ENCODE measurements at regions not wholly inside any gene's neighbourhood (a gene's known extent, or its start where the extent isn't known, plus 50 kb on each side); places are given as distances from the start of the nearest gene placed in this dataset.

- Histone ChIP-seq H3K36me3 (no peaks in the 10 kb centered on the region), H3K4me1 (peaks cover 0 to 10% (median 0%) of the 10 kb centered on the region in 4 donors), H3K9me3 (peaks cover 0 to 3% (median 0%) of the 10 kb centered on the region in 4 donors), H3K27me3 (no peaks in the 10 kb centered on the region), H3K4me3 (no peak overlapping the region), H3K27ac (no peak overlapping the region)
- 94 to 98% (median 96%) methylated on average over 5 of the region's 5 CpGs for WGBS, 5 donors
- TF ChIP-seq EP300 (IDR thresholded peaks at IDR 0.05): no peak
- TF ChIP-seq, protein P1, sequence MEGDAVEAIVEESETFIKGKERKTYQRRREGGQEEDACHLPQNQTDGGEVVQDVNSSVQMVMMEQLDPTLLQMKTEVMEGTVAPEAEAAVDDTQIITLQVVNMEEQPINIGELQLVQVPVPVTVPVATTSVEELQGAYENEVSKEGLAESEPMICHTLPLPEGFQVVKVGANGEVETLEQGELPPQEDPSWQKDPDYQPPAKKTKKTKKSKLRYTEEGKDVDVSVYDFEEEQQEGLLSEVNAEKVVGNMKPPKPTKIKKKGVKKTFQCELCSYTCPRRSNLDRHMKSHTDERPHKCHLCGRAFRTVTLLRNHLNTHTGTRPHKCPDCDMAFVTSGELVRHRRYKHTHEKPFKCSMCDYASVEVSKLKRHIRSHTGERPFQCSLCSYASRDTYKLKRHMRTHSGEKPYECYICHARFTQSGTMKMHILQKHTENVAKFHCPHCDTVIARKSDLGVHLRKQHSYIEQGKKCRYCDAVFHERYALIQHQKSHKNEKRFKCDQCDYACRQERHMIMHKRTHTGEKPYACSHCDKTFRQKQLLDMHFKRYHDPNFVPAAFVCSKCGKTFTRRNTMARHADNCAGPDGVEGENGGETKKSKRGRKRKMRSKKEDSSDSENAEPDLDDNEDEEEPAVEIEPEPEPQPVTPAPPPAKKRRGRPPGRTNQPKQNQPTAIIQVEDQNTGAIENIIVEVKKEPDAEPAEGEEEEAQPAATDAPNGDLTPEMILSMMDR (IDR thresholded peaks at IDR 0.05): no peak
- TF ChIP-seq POLR2AphosphoS5 (IDR thresholded peaks at IDR 0.05): no peak
- TF ChIP-seq POLR2A (IDR thresholded peaks at IDR 0.05): no peak
- intact Hi-C loops (cut with DNase I; ENCODE audit: low total_unique reads): no loop called here
- no peak for DNase-seq
Observed at GRCh38 chr11:104650234-104650633, 248.0 kb downstream of the CASP12 start.

DNA sequence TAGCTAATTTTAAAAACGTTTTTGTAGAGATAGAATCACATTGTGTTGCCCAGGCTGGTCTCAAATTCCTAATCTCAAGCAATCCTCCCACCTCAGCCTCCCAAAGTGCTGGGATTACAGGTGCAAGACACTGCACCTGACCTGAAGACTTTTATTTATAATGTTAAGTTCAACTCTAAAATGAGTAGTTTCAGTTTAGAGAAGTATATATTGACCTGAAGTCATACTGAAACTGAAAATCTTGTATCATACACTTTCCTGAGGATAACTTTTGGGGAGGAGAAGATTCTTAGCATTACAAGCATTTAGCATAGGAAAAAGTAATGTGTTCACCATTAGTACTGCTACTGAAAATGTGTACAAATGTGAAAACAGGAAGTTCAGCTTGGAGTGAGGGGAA is 249.3 kb downstream of the CASP12 start:
- intact Hi-C loops (cut with DNase I; ENCODE audit: low total_unique reads): no loop called here
- no peak overlapping the region for H3K4me3 ChIP-seq
- H3K27ac ChIP-seq: no peak overlapping the region
- no peaks in the 10 kb centered on the region for H3K27me3 ChIP-seq
- peaks cover 0 to 3% (median 0%) of the 10 kb centered on the region in 4 donors for H3K9me3 ChIP-seq
- DNase-seq: no peak
- peaks cover 0 to 10% (median 0%) of the 10 kb centered on the region in 4 donors for H3K4me1 ChIP-seq
- TF ChIP-seq, protein P1 (IDR thresholded peaks at IDR 0.05): no peak
- TF ChIP-seq POLR2A (IDR thresholded peaks at IDR 0.05) (no peak), EP300 (IDR thresholded peaks at IDR 0.05) (no peak), POLR2AphosphoS5 (IDR thresholded peaks at IDR 0.05) (no peak)
- WGBS, 5 donors: 11 to 32% (median 29%) methylated on average over 1 of the region's 1 CpG
- H3K36me3 ChIP-seq: no peaks in the 10 kb centered on the region

DNA sequence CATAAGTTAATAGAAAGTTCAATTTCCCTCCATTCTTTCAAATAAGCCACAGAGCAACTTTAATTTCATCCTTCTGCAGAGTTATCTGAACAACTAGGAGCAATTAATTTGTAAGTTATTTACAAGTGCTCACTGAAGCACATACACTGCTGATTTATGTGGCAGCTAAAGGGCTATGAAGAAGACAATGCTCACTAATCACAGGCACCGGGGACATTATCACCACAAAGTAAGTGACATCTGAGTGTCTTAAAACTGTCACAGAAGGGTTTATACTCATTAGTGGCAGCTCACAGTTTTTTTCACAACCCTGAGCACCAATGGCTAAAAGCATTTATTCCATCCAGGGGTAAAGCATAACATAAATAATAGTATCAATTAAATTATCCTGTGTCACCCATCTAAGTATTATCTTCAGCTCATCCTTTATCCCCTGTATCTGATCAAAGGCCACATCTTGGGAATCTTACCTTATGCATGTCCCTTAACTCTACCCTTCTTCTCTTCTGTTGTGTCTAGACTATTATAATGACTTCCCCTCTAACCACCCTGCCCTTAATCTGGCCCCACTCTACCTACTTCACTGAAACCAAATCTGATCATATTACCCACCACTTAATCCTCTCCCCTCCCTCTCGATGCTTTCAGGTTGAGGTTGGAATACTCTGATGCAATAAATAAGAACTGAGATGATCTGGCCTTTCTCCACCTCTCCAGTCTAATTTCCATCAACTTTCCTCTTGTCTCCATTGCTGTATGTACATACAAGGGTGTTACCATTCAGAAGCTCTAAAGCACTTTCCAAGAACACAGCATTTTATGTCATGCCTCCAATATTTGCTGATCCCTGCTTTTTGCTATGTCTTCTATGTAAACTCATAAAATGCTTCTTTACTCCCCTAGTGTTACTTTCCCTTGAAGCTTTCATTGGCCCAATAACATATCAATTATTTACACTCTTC is 252.7 kb downstream of the CASP12 start:
- WGBS, 5 donors: 57 to 83% (median 76%) methylated on average over 2 of the region's 2 CpGs
- no peak overlapping the region for H3K27ac ChIP-seq
- H3K9me3 ChIP-seq: peaks cover 0 to 3% (median 0%) of the 10 kb centered on the region in 4 donors
- H3K4me3 ChIP-seq: no peak overlapping the region
- intact Hi-C loops (cut with DNase I; ENCODE audit: low total_unique reads): no loop called here
- no peaks in the 10 kb centered on the region for H3K27me3 ChIP-seq
- H3K4me1 ChIP-seq: no peaks in the 10 kb centered on the region
- H3K36me3 ChIP-seq: no peaks in the 10 kb centered on the region
- DNase-seq: no peak
- TF ChIP-seq EP300 (IDR thresholded peaks at IDR 0.05) (no peak), POLR2AphosphoS5 (IDR thresholded peaks at IDR 0.05) (no peak), POLR2A (IDR thresholded peaks at IDR 0.05) (no peak)
- TF ChIP-seq, protein P1 (IDR thresholded peaks at IDR 0.05): no peak

- Histone ChIP-seq H3K4me3 (no peak overlapping the region), H3K9me3 (no peaks in the 10 kb centered on the region), H3K27ac (no peak overlapping the region), H3K36me3 (no peaks in the 10 kb centered on the region), H3K4me1 (no peaks in the 10 kb centered on the region), H3K27me3 (no peaks in the 10 kb centered on the region)
- WGBS, 5 donors: 39 to 69% (median 64%) methylated on average over 2 of the region's 2 CpGs
- TF ChIP-seq POLR2AphosphoS5 (IDR thresholded peaks at IDR 0.05) (no peak), POLR2A (IDR thresholded peaks at IDR 0.05) (no peak), EP300 (IDR thresholded peaks at IDR 0.05) (no peak)
- TF ChIP-seq, protein P1 (IDR thresholded peaks at IDR 0.05): no peak
- intact Hi-C loops (cut with DNase I; ENCODE audit: low total_unique reads): no loop called here
- DNase-seq: no peak
Observed at GRCh38 chr11:104637662-104638170, 260.5 kb downstream of the CASP12 start.

Measured in stomach (tissue), 8 donors.